Peyer's patch (tissue), 4 donors: ENCODE measurements at regions not wholly inside any gene's neighbourhood (a gene's known extent, or its start where the extent isn't known, plus 50 kb on each side); places are given as distances from the start of the nearest gene placed in this dataset.

Experiments
- DNase-seq, 3 donors: peaks; one replicate each; pipeline ENCODE4 v3.0.0-alpha.2; 2017 to 2019
- H3K27ac ChIP-seq, 4 donors: fragments of 200-600 bp; sonication (generic); one replicate each; pipeline ENCODE4 v1.5.1; 2016 to 2019
- H3K27me3 ChIP-seq, 2 donors: fragments of 200-600 bp; sonication (generic); one replicate each; pipeline ENCODE4 v1.5.1; 2019
- H3K36me3 ChIP-seq, 3 donors: fragments of 200-600 bp; sonication (generic); one replicate each; pipeline ENCODE4 v1.5.1; 2016 to 2019
- H3K4me1 ChIP-seq, 4 donors: fragments of 200-600 bp; sonication (generic); one replicate each; pipeline ENCODE4 v1.5.1; 2016 to 2019
- H3K4me3 ChIP-seq, 4 donors: fragments of 200-600 bp; sonication (generic); 1 replicate in 3 of 4; 2 replicates in 1 of 4; pipeline ENCODE4 v1.5.1; 2016 to 2019; ENCODE audit warnings: mild to moderate bottlenecking in 1 of 4
- H3K9me3 ChIP-seq, 4 donors: fragments of 200-600 bp; sonication (generic); one replicate each; pipeline ENCODE4 v1.5.1; 2016 to 2019; ENCODE audit warnings: mild to moderate bottlenecking in 1 of 4
- CTCF ChIP-seq, 6 experiments: fragments of 450-650 bp in 4 of 6; fragments of 200-600 bp in 2 of 6; sonication (generic) in 1 of 6; IDR thresholded peaks; one replicate each; pipeline ENCODE4 v1.5.1; 2017 to 2019; ENCODE audit warnings: antibody characterized with exemption in 6 of 6, mild to moderate bottlenecking in 3 of 6, moderate library complexity in 1 of 6
- POLR2A ChIP-seq, 2 donors: fragments of 450-650 bp; IDR thresholded peaks; one replicate each; pipeline ENCODE4 v1.5.1; 2017; ENCODE audit warnings: antibody characterized with exemption in 2 of 2, mild to moderate bottlenecking in 2 of 2, moderate library complexity in 2 of 2

GRCh38 chr11:32161293-32161692 is 70.4 kb downstream of the RCN1 start:
- H3K9me3 ChIP-seq, result no peaks in the 10 kb centered on the region
- no peaks in the 10 kb centered on the region for H3K36me3 ChIP-seq
- no peak overlapping the region for H3K4me3 ChIP-seq
- H3K27me3 ChIP-seq, result no peaks in the 10 kb centered on the region
- no peak overlapping the region for H3K27ac ChIP-seq
- H3K4me1 ChIP-seq, result no peaks in the 10 kb centered on the region
- TF ChIP-seq POLR2A (IDR thresholded peaks at IDR 0.05), result no peak
- TF ChIP-seq CTCF (IDR thresholded peaks at IDR 0.05), result no peak
- DNase-seq, result no peak

GRCh38 chr11:32162351-32162750 is 71.5 kb downstream of the RCN1 start:
- H3K9me3 ChIP-seq, result no peaks in the 10 kb centered on the region
- no peaks in the 10 kb centered on the region for H3K36me3 ChIP-seq

GRCh38 chr11:32162906-32163305 is 72.0 kb downstream of the RCN1 start:
- Histone ChIP-seq H3K27me3 (no peaks in the 10 kb centered on the region), H3K4me1 (no peaks in the 10 kb centered on the region), H3K36me3 (no peaks in the 10 kb centered on the region), H3K4me3 (no peak overlapping the region), H3K27ac (no peak overlapping the region), H3K9me3 (no peaks in the 10 kb centered on the region)
- DNase-seq, result no peak
- TF ChIP-seq POLR2A (IDR thresholded peaks at IDR 0.05), result no peak

More at GRCh38 chr11:32162351-32162750, 71.5 kb downstream of the RCN1 start:
- Histone ChIP-seq H3K27ac (no peak overlapping the region), H3K4me1 (no peaks in the 10 kb centered on the region), H3K4me3 (no peak overlapping the region), H3K27me3 (no peaks in the 10 kb centered on the region)
- DNase-seq, result no peak
- TF ChIP-seq CTCF (IDR thresholded peaks at IDR 0.05) (no peak), POLR2A (IDR thresholded peaks at IDR 0.05) (no peak)

- no peak for DNase-seq
- H3K36me3 ChIP-seq, result no peaks in the 10 kb centered on the region
These were observed 72.7 kb downstream of the RCN1 start for GRCh38 chr11:32163557-32163956.

GRCh38 chr11:32164836-32165235 is 74.0 kb downstream of the RCN1 start:
- DNase-seq, result no peak
- Histone ChIP-seq H3K27ac (no peak overlapping the region), H3K27me3 (no peaks in the 10 kb centered on the region), H3K4me1 (no peaks in the 10 kb centered on the region), H3K4me3 (no peak overlapping the region), H3K9me3 (no peaks in the 10 kb centered on the region), H3K36me3 (no peaks in the 10 kb centered on the region)
- TF ChIP-seq POLR2A (IDR thresholded peaks at IDR 0.05), result no peak
- no peak for TF ChIP-seq CTCF (IDR thresholded peaks at IDR 0.05)

More at GRCh38 chr11:32163557-32163956, 72.7 kb downstream of the RCN1 start:
- H3K9me3 ChIP-seq, result no peaks in the 10 kb centered on the region
- H3K27me3 ChIP-seq, result no peaks in the 10 kb centered on the region
- no peak overlapping the region for H3K4me3 ChIP-seq
- no peak overlapping the region for H3K27ac ChIP-seq
- TF ChIP-seq CTCF (IDR thresholded peaks at IDR 0.05) (no peak), POLR2A (IDR thresholded peaks at IDR 0.05) (no peak)
- no peaks in the 10 kb centered on the region for H3K4me1 ChIP-seq

- no peak for DNase-seq
- no peak for TF ChIP-seq POLR2A (IDR thresholded peaks at IDR 0.05)
- no peak for TF ChIP-seq CTCF (IDR thresholded peaks at IDR 0.05)
- H3K9me3 ChIP-seq, result no peaks in the 10 kb centered on the region
- no peak overlapping the region for H3K27ac ChIP-seq
- no peaks in the 10 kb centered on the region for H3K36me3 ChIP-seq
- no peaks in the 10 kb centered on the region for H3K4me1 ChIP-seq
- no peaks in the 10 kb centered on the region for H3K27me3 ChIP-seq
- no peak overlapping the region for H3K4me3 ChIP-seq
These were observed 78.0 kb downstream of the RCN1 start for GRCh38 chr11:32168924-32169323.
